Subcutaneous abdominal adipose tissue (tissue), 5 donors: ENCODE measurements at regions not wholly inside any gene's neighbourhood (a gene's known extent, or its start where the extent isn't known, plus 50 kb on each side); places are given as distances from the start of the nearest gene placed in this dataset.
"Not testable (repeated sequence)": the region's sequence is repeated elsewhere in the genome, so short reads cannot be mapped to it uniquely, and the experiment has no call there.

Experiments used
- H3K27ac ChIP-seq: one replicate; pipeline ENCODE4 v1.7.0; 2013; ENCODE audit warnings: low read depth, mild to moderate bottlenecking, inconsistent platforms, low read length, moderate library complexity
- H3K27me3 ChIP-seq, 5 donors: one replicate each; pipeline ENCODE4 v1.7.0; 2013; ENCODE audit warnings: low read length in 5 of 5, inconsistent platforms in 1 of 5; ENCODE audit not compliant: control insufficient read depth in 5 of 5, insufficient read depth in 4 of 5
- H3K36me3 ChIP-seq, 5 donors: one replicate each; pipeline ENCODE4 v1.7.0; 2013; ENCODE audit warnings: low read length in 5 of 5; ENCODE audit not compliant: control insufficient read depth in 5 of 5, insufficient read depth in 5 of 5
- H3K4me1 ChIP-seq, 5 donors: one replicate each; pipeline ENCODE4 v1.7.0; 2013; ENCODE audit warnings: low read length in 5 of 5, mild to moderate bottlenecking in 3 of 5, moderate library complexity in 1 of 5; ENCODE audit not compliant: control insufficient read depth in 5 of 5, insufficient read depth in 5 of 5
- H3K4me3 ChIP-seq, 5 donors: one replicate each; pipeline ENCODE4 v1.7.0; 2013; ENCODE audit warnings: low read length in 5 of 5, low read depth in 1 of 5
- H3K9ac ChIP-seq, 5 donors: one replicate each; pipeline ENCODE4 v1.7.0; 2013; ENCODE audit warnings: low read length in 5 of 5, mild to moderate bottlenecking in 4 of 5, moderate library complexity in 3 of 5
- H3K9me3 ChIP-seq, 5 donors: one replicate each; pipeline ENCODE4 v1.7.0; 2013; ENCODE audit warnings: low read length in 5 of 5; ENCODE audit not compliant: control insufficient read depth in 5 of 5
- donor health status: healthy.
- donor health status: healthy.
- donor health status: healthy.
- donor health status: healthy.
- donor health status: healthy.

DNA sequence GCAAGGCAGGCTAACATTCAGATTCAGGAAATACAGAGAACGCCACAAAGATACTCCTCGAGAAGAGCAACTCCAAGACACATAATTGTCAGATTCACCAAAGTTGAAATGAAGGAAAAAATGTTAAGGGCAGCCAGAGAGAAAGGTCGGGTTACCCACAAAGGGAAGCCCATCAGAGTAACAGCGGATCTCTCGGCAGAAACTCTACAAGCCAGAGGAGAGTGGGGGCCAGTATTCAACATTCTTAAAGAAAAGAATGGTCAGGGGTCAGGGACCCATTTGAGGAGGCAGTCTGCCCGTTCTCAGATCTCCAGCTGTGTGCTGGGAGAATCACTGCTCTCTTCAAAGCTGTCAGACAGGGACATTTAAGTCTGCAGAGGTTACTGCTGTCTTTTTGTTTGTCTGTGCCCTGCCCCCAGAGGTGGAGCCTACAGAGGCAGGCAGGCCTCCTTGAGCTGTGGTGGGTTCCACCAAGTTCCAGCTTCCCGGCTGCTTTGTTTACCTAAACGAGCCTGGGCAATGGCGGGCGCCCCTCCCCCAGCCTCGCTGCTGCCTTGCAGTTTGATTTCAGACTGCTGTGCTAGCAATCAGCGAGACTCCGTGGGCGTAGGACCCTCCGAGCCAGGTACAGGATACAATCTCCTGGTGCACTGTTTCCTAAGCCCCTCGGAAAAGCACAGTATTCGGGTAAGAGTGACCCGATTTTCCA lies 526.5 kb upstream of the PPP2R3A start:
- H3K27me3 ChIP-seq = not testable (repeated sequence)

DNA sequence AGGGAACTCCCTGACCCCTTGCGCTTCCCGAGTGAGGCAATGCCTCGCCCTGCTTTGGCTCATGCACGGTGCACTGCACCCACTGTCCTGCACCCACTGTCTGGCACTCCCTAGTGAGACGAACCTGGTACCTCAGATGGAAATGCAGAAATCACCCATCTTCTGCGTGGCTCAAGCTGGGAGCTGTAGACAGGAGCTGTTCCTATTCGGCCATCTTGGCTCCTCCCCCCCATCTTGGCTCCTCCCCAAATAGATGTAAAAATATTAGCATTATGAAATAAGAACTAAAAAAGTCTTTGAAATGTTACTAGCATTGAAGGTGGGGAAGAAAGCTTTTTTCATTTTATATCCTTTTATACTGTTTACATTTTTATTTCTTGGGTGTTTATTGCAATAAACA lies 525.9 kb upstream of the PPP2R3A start:
- H3K27ac ChIP-seq, H3K4me3 ChIP-seq: not testable (repeated sequence)

More for the DNA sequence above, 526.5 kb upstream of the PPP2R3A start:
- H3K9me3 ChIP-seq, H3K9ac ChIP-seq, H3K4me1 ChIP-seq, H3K36me3 ChIP-seq, H3K4me3 ChIP-seq, H3K27ac ChIP-seq: not testable (repeated sequence)

DNA sequence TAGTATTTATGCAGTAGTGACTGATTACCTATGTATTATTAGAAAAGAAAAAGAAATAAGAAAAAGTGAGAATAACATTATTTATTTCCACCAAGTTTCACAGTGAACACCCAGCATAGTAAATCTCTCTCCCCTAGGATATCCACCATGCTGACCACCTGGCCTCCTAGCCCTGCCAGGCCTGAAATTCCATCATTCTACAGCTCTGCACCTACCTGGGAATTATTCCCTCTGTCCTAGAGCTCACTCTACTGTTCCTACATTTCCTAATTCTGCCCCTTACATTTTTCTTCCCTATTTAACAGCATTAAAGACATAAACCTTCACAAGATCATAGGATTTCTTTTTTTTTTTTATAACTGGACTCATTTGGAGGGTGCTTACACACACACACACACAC lies 525.3 kb upstream of the PPP2R3A start:
- no peaks in the 10 kb centered on the region for H3K27me3 ChIP-seq
- H3K36me3 ChIP-seq = no peaks in the 10 kb centered on the region
- H3K9ac ChIP-seq = no peak overlapping the region
- no peaks in the 10 kb centered on the region for H3K4me1 ChIP-seq
- no peaks in the 10 kb centered on the region for H3K9me3 ChIP-seq
- no peak overlapping the region for H3K4me3 ChIP-seq
- no peak overlapping the region for H3K27ac ChIP-seq

More for the DNA sequence above, 525.9 kb upstream of the PPP2R3A start:
- H3K27me3 ChIP-seq, H3K36me3 ChIP-seq, H3K4me1 ChIP-seq, H3K9me3 ChIP-seq, H3K9ac ChIP-seq: not testable (repeated sequence)

DNA sequence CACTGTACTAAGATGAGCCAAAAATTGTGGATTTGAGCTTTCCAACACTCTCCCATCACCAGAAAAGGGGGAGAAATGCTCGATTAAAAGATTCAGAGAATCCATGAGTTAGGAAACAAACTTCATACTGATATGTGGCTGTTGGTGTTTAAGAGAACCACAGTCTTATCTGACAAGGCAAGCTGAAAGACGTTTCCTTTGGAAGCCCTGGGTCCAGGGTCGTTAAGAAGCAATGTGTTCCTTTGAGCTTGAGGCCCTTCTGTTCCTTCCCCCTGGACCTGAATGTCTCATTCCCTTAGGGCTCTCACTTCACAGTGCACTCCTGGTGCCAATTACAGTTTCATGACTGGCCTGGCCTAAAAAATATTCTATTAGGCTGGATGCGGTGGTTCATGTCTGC lies 524.8 kb upstream of the PPP2R3A start:
- Histone ChIP-seq H3K36me3 (no peaks in the 10 kb centered on the region), H3K9ac (no peak overlapping the region), H3K4me1 (no peaks in the 10 kb centered on the region), H3K9me3 (no peaks in the 10 kb centered on the region), H3K4me3 (no peak overlapping the region), H3K27me3 (no peaks in the 10 kb centered on the region), H3K27ac (no peak overlapping the region)

DNA sequence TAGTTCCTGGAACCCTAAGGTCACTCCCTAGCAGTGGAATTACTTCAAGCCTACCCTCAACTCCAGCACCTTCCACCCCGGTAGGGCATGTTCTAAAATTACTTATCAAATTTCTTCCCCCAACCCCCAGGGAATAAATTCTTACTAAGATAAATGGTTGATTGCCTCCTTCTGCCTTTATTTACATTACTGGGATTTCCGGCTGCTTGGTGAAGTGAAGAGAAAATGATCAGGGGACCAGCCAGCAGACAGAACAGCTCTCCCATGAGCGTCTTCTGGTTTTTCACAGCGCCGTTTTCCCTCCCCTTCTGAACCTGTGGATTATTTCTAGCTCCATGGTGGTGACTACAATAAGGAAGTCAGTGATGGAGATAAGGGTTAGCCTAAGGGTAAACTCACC lies 521.5 kb upstream of the PPP2R3A start:
- no peak overlapping the region for H3K9ac ChIP-seq
- no peak overlapping the region for H3K27ac ChIP-seq
- no peak overlapping the region for H3K4me3 ChIP-seq
- H3K36me3 ChIP-seq = no peaks in the 10 kb centered on the region
- H3K27me3 ChIP-seq = no peaks in the 10 kb centered on the region
- H3K4me1 ChIP-seq = no peaks in the 10 kb centered on the region
- no peaks in the 10 kb centered on the region for H3K9me3 ChIP-seq

DNA sequence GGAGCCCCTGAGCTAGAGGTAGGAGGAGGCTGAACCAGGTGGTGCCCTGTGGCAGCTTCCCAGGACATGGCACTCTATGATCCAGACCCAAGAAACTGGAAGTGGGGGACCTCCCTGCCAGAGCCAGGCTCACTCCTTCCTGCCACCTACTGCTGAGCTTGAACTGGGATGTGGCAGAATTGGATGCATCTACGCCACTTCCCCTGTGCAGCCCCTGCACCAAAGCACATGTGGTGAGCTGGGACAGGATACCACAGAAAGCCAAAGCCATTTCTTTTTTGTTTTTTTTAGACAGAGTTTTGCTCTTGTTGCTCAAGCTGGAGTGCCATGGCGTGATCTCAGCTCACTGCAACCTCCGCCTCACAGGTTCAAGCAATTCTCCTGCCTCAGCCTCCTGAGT lies 518.0 kb upstream of the PPP2R3A start:
- Histone ChIP-seq H3K4me1 (no peaks in the 10 kb centered on the region), H3K27ac (no peak overlapping the region), H3K4me3 (no peak overlapping the region), H3K9me3 (no peaks in the 10 kb centered on the region), H3K27me3 (no peaks in the 10 kb centered on the region), H3K36me3 (no peaks in the 10 kb centered on the region), H3K9ac (no peak overlapping the region)

DNA sequence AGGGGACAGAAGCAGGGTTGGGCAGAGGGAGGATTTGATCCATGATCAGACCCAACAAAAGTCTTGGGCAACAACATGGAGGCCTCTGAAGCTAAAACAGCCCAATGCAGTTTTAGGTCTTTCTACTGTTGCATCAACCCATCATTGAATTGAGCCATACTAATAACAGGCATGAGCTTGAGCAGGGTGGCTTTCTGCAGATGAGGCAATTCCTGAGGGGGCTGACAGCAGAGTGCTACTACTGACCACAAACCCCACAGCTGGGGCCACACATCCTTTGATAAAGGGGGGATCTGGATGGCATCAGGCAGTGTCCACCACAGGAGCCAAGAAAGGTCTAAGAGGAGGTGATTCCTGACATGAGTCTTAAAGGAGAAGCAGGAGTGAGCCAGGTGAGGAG lies 517.0 kb upstream of the PPP2R3A start:
- Histone ChIP-seq H3K4me3 (no peak overlapping the region), H3K4me1 (no peaks in the 10 kb centered on the region), H3K9ac (no peak overlapping the region), H3K27ac (no peak overlapping the region), H3K9me3 (no peaks in the 10 kb centered on the region), H3K36me3 (no peaks in the 10 kb centered on the region), H3K27me3 (peaks cover 0 to 5% (median 3%) of the 10 kb centered on the region in 5 donors)

DNA sequence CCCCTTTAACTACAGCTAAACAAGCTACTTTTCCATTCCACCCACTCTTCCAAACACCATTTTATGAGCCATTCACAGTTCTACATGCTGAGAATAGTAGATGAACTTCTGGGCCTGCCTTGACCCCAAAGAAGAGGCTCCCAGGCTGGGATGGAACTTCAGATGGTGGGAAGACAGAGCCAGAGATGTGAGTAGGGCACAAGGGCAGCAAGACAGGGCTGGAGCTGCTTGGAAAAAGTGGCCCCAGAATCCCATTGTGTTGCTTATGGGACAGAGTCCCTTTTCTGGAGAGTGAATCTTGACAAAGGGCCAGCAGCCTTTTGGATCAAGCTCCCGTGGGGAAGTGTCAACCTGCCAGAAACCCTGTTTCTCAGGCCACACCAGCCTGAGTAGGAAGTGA lies 516.5 kb upstream of the PPP2R3A start:
- no peaks in the 10 kb centered on the region for H3K4me1 ChIP-seq
- no peaks in the 10 kb centered on the region for H3K9me3 ChIP-seq

DNA sequence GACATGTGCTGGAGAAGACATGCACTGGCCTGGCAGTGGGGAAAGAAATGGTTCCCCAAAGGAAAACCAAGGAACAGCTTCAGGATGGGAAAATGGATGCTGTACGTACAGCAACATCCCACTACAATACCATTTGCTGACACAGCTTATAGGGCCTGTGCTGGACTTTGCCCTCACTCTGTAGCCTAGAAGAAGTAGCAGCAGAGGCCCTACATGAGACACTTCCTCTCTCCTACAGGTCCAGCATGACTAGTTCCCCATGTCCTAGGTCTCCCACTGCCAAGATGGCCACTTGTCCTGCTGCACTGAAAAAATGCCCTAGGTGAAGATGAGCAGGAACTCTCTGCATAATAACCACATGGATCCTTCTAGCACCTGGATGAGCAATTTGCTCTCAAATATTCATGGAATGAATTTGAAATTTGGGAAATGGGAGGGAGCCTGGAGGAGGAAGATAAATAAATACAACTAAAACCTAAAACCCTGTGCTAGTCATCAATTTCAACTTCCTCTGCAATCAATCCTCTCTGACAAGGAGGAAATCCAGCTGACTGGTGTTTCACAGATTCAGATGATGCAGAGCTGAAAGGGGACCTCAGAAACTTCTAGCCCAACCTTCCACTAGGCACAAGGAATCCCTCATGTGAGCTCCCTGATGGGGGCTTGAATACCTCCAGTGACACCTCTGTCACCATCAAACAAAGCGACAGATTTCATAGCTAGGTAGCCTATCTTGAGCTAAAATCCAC lies 514.3 kb upstream of the PPP2R3A start:
- H3K4me1 ChIP-seq = no peaks in the 10 kb centered on the region
- H3K9ac ChIP-seq = no peak overlapping the region
- H3K27ac ChIP-seq = no peak overlapping the region
- peaks cover 0 to 6% (median 0%) of the 10 kb centered on the region in 5 donors for H3K9me3 ChIP-seq
- H3K4me3 ChIP-seq = no peak overlapping the region
- H3K36me3 ChIP-seq = no peaks in the 10 kb centered on the region
- H3K27me3 ChIP-seq = peaks cover 0 to 6% (median 3%) of the 10 kb centered on the region in 5 donors

More for the DNA sequence above, 516.5 kb upstream of the PPP2R3A start:
- Histone ChIP-seq H3K36me3 (no peaks in the 10 kb centered on the region), H3K4me3 (no peak overlapping the region), H3K27ac (no peak overlapping the region), H3K27me3 (peaks cover 0 to 5% (median 3%) of the 10 kb centered on the region in 5 donors), H3K9ac (no peak overlapping the region)

DNA sequence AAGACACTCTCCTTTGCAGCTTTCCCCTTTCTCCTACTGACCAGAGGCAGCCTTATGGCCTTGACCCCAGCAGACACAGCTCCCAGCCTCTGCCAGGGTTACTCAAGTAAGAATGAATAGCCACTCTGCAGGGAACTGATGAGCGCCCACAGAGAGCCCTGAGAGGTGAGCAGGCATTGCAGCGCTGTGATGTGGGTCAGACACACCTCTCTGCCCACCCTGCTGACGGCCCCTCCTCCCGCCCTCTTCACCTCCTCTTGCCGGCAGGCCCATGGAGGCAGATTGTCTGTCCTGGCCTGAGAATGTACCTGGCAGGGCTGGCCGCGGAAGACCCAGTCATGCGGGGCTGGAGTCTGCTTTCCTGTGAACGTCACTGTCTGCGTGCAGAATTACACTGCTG lies 512.6 kb upstream of the PPP2R3A start:
- Histone ChIP-seq H3K27ac (no peak overlapping the region), H3K36me3 (no peaks in the 10 kb centered on the region), H3K9ac (no peak overlapping the region), H3K9me3 (peaks cover 0 to 6% (median 0%) of the 10 kb centered on the region in 5 donors), H3K4me3 (no peak overlapping the region), H3K4me1 (no peaks in the 10 kb centered on the region), H3K27me3 (peaks cover 0 to 9% (median 3%) of the 10 kb centered on the region in 5 donors)
